HL-60 (cell line): ENCODE measurements at regions not wholly inside any gene's neighbourhood (a gene's known extent, or its start where the extent isn't known, plus 50 kb on each side); places are given as distances from the start of the nearest gene placed in this dataset.

Experiments used
- CTCF ChIP-seq: IDR thresholded peaks from one replicate; pipeline ENCODE4 v1.5.1; 2011; ENCODE audit warnings: low read length, control low read depth, inconsistent platforms; ENCODE audit not compliant: insufficient read depth
- GABPA ChIP-seq: IDR thresholded peaks from 2 replicates; pipeline ENCODE4 v1.6.1; 2012; ENCODE audit warnings: low read depth
- POLR2AphosphoS5 ChIP-seq: IDR thresholded peaks from 2 replicates; pipeline ENCODE4 v1.6.1; 2012; ENCODE audit warnings: low read depth
- REST ChIP-seq: IDR thresholded peaks from 2 replicates; pipeline ENCODE4 v1.6.1; 2012; ENCODE audit warnings: low read depth; ENCODE audit not compliant: insufficient replicate concordance

GRCh38 chr20:5488823-5489222 is 122.0 kb downstream of the GPCPD1 start:
- TF ChIP-seq POLR2AphosphoS5 (no peak), CTCF (no peak), REST (no peak), GABPA (no peak)
